ENCODE measurements at regions not wholly inside any gene's neighbourhood (a gene's known extent, or its start where the extent isn't known, plus 50 kb on each side); places are given as distances from the start of the nearest gene placed in this dataset.
"Not testable (repeated sequence)": the region's sequence is repeated elsewhere in the genome, so short reads cannot be mapped to it uniquely, and the experiment has no call there.

- in situ Hi-C loops (cut with HindIII; ENCODE audit: low pct_unique_long_range_greater_than_20kb, low sequenced_read_pairs), result no loop called here
- DNase-seq (ENCODE audit: low read depth), result no peak
Measured at GRCh38 chr10:8254350-8254749, 199.9 kb downstream of the GATA3 start.

- in situ Hi-C loops (cut with HindIII; ENCODE audit: low pct_unique_long_range_greater_than_20kb, low sequenced_read_pairs), result no loop called here
- no peak for DNase-seq (ENCODE audit: low read depth)
Measured at GRCh38 chr10:8255301-8255700, 200.8 kb downstream of the GATA3 start.

- in situ Hi-C loops (cut with HindIII; ENCODE audit: low pct_unique_long_range_greater_than_20kb, low sequenced_read_pairs), result no loop called here
- no peak for DNase-seq (ENCODE audit: low read depth)
Measured at GRCh38 chr10:8260645-8261044, 206.2 kb downstream of the GATA3 start.

GRCh38 chr10:8262317-8262716, 207.8 kb downstream of the GATA3 start:
- in situ Hi-C loops (cut with HindIII; ENCODE audit: low pct_unique_long_range_greater_than_20kb, low sequenced_read_pairs), result no loop called here
- no peak for DNase-seq (ENCODE audit: low read depth)

GRCh38 chr10:8269976-8270375, 215.5 kb downstream of the GATA3 start:
- DNase-seq (ENCODE audit: low read depth), result no peak

GRCh38 chr10:8272794-8273425, 218.4 kb downstream of the GATA3 start:
- no peak for DNase-seq (ENCODE audit: low read depth)
- in situ Hi-C loops (cut with HindIII; ENCODE audit: low pct_unique_long_range_greater_than_20kb, low sequenced_read_pairs), result no loop called here

More at GRCh38 chr10:8269976-8270375, 215.5 kb downstream of the GATA3 start:
- in situ Hi-C loops (cut with HindIII; ENCODE audit: low pct_unique_long_range_greater_than_20kb, low sequenced_read_pairs), result no loop called here

- DNase-seq (ENCODE audit: low read depth), result no peak
- in situ Hi-C loops (cut with HindIII; ENCODE audit: low pct_unique_long_range_greater_than_20kb, low sequenced_read_pairs), result no loop called here
Measured at GRCh38 chr10:8273749-8274148, 219.3 kb downstream of the GATA3 start.

GRCh38 chr10:8275911-8276310, 221.4 kb downstream of the GATA3 start:
- in situ Hi-C loops (cut with HindIII; ENCODE audit: low pct_unique_long_range_greater_than_20kb, low sequenced_read_pairs), result no loop called here
- DNase-seq (ENCODE audit: low read depth), result no peak

- no peak for DNase-seq (ENCODE audit: low read depth)
- in situ Hi-C loops (cut with HindIII; ENCODE audit: low pct_unique_long_range_greater_than_20kb, low sequenced_read_pairs), result no loop called here
Measured at GRCh38 chr10:8278099-8278498, 223.6 kb downstream of the GATA3 start.

GRCh38 chr10:8279598-8279997, 225.1 kb downstream of the GATA3 start:
- in situ Hi-C loops (cut with HindIII; ENCODE audit: low pct_unique_long_range_greater_than_20kb, low sequenced_read_pairs), result no loop called here
- DNase-seq (ENCODE audit: low read depth), result peak; percentile 33

GRCh38 chr10:8280946-8281345, 226.5 kb downstream of the GATA3 start:
- DNase-seq (ENCODE audit: low read depth), result no peak
- in situ Hi-C loops (cut with HindIII; ENCODE audit: low pct_unique_long_range_greater_than_20kb, low sequenced_read_pairs), result no loop called here

- in situ Hi-C loops (cut with HindIII; ENCODE audit: low pct_unique_long_range_greater_than_20kb, low sequenced_read_pairs), result no loop called here
Measured at GRCh38 chr10:8282340-8282739, 227.9 kb downstream of the GATA3 start.

GRCh38 chr10:8283166-8283905, 228.8 kb downstream of the GATA3 start:
- no peak for DNase-seq (ENCODE audit: low read depth)
- in situ Hi-C loops (cut with HindIII; ENCODE audit: low pct_unique_long_range_greater_than_20kb, low sequenced_read_pairs), result no loop called here

More at GRCh38 chr10:8282340-8282739, 227.9 kb downstream of the GATA3 start:
- DNase-seq (ENCODE audit: low read depth), result no peak

- no peak for DNase-seq (ENCODE audit: low read depth)
Measured at GRCh38 chr10:8283986-8284385, 229.5 kb downstream of the GATA3 start.

GRCh38 chr10:8285970-8286369, 231.5 kb downstream of the GATA3 start:
- in situ Hi-C loops (cut with HindIII; ENCODE audit: low pct_unique_long_range_greater_than_20kb, low sequenced_read_pairs); DNase-seq (ENCODE audit: low read depth): not testable (repeated sequence)

More at GRCh38 chr10:8283986-8284385, 229.5 kb downstream of the GATA3 start:
- in situ Hi-C loops (cut with HindIII; ENCODE audit: low pct_unique_long_range_greater_than_20kb, low sequenced_read_pairs), result no loop called here

- in situ Hi-C loops (cut with HindIII; ENCODE audit: low pct_unique_long_range_greater_than_20kb, low sequenced_read_pairs), result no loop called here
Measured at GRCh38 chr10:8288600-8288999, 234.1 kb downstream of the GATA3 start.

GRCh38 chr10:8289186-8289924, 234.9 kb downstream of the GATA3 start:
- no peak for DNase-seq (ENCODE audit: low read depth)
- in situ Hi-C loops (cut with HindIII; ENCODE audit: low pct_unique_long_range_greater_than_20kb, low sequenced_read_pairs), result no loop called here

More at GRCh38 chr10:8288600-8288999, 234.1 kb downstream of the GATA3 start:
- DNase-seq (ENCODE audit: low read depth), result no peak

- in situ Hi-C loops (cut with HindIII; ENCODE audit: low pct_unique_long_range_greater_than_20kb, low sequenced_read_pairs), result no loop called here
- DNase-seq (ENCODE audit: low read depth), result no peak
Measured at GRCh38 chr10:8294779-8295178, 240.3 kb downstream of the GATA3 start.

- no peak for DNase-seq (ENCODE audit: low read depth)
- in situ Hi-C loops (cut with HindIII; ENCODE audit: low pct_unique_long_range_greater_than_20kb, low sequenced_read_pairs), result no loop called here
Measured at GRCh38 chr10:8295311-8295710, 240.8 kb downstream of the GATA3 start.

Data from Caki2 (cell line).